T-cell (primary cell): ENCODE measurements at regions not wholly inside any gene's neighbourhood (a gene's known extent, or its start where the extent isn't known, plus 50 kb on each side); places are given as distances from the start of the nearest gene placed in this dataset.

Experiments used
- ATAC-seq, 4 experiments: fragments of 200-7000 bp in 3 of 4; fragments of 150-1000 bp in 1 of 4; cut with Tn5 transposase; replicated peaks in 1 of 4; 1 replicate in 3 of 4; 2 replicates in 1 of 4; pipeline ENCODE4 v1.10.0; 2021; ENCODE audit warnings: moderate library complexity in 3 of 4, mild to moderate bottlenecking in 2 of 4, moderate number of reproducible peaks in 1 of 4
- CTCF ChIA-PET, 2 donors: fragments of 300-600 bp; sonication (Branson Sonifier 250); formaldehyde crosslinking; loops; one replicate each; lab custom pipeline; 2022; ENCODE audit warnings: antibody characterized with exemption in 2 of 2; lab: Charles Lee
- POLR2A ChIA-PET, 2 donors: fragments of 300-600 bp; sonication (Branson Sonifier 250); formaldehyde crosslinking; loops; one replicate each; lab custom pipeline; 2022; ENCODE audit warnings: antibody characterized with exemption in 2 of 2; lab: Charles Lee
- DNase-seq, 35 experiments: peaks; one replicate each; pipeline versions ENCODE4 v3.0.0 to v3.0.0-alpha.2; 2013 to 2023
- H3K27ac ChIP-seq: one replicate; pipeline ENCODE4 v1.5.1; 2013; ENCODE audit warnings: low read length
- H3K27me3 ChIP-seq, 2 experiments: replicated peaks in 1 of 2; 1 replicate in 1 of 2; 2 replicates in 1 of 2; pipeline versions ENCODE4 v1.6.1 to v1.7.0; 2013; ENCODE audit warnings: low read length in 1 of 2, mixed read lengths in 1 of 2; ENCODE audit not compliant: control insufficient read depth in 2 of 2, insufficient read depth in 2 of 2; ENCODE audit errors: extremely low read depth in 1 of 2
- H3K36me3 ChIP-seq, 2 donors: 1 replicate in 1 of 2; 2 replicates in 1 of 2; pipeline versions ENCODE4 v1.6.1 to v1.7.0; 2013; ENCODE audit warnings: low read length in 1 of 2; ENCODE audit not compliant: control insufficient read depth in 2 of 2, insufficient read depth in 1 of 2; ENCODE audit errors: extremely low read depth in 1 of 2
- H3K4me1 ChIP-seq, 2 experiments: 1 replicate in 1 of 2; 2 replicates in 1 of 2; pipeline versions ENCODE4 v1.6.1 to v1.7.0; 2013; ENCODE audit warnings: low read length in 2 of 2, mixed read lengths in 1 of 2; ENCODE audit not compliant: insufficient read depth in 2 of 2, control insufficient read depth in 1 of 2; ENCODE audit errors: extremely low read depth in 1 of 2
- H3K4me3 ChIP-seq, 2 donors: 1 replicate in 1 of 2; 2 replicates in 1 of 2; pipeline versions ENCODE4 v1.5.1 to v1.7.0; 2013; ENCODE audit warnings: mild to moderate bottlenecking in 2 of 2, low read length in 1 of 2, moderate library complexity in 1 of 2; ENCODE audit not compliant: control insufficient read depth in 1 of 2; ENCODE audit errors: extremely low read depth in 1 of 2
- H3K9me3 ChIP-seq: 2 replicates; pipeline ENCODE4 v1.7.0; 2013
- H3K27ac Mint-ChIP-seq, 2 donors: one replicate each; pipeline ENCODE4 v1.8.0; 2020 to 2021; ENCODE audit warnings: mild to moderate bottlenecking in 2 of 2, mixed read lengths in 2 of 2
- H3K27me3 Mint-ChIP-seq, 2 donors: one replicate each; pipeline ENCODE4 v1.8.0; 2021 to 2022; ENCODE audit warnings: mixed read lengths in 2 of 2
- H3K36me3 Mint-ChIP-seq: one replicate; pipeline ENCODE4 v1.8.0; 2021; ENCODE audit warnings: mixed read lengths
- H3K4me1 Mint-ChIP-seq, 3 donors: one replicate each; pipeline ENCODE4 v1.8.0; 2020 to 2022; ENCODE audit warnings: mixed read lengths in 3 of 3, mild to moderate bottlenecking in 1 of 3
- H3K4me3 Mint-ChIP-seq, 3 donors: one replicate each; pipeline ENCODE4 v1.8.0; 2020 to 2022; ENCODE audit warnings: mild to moderate bottlenecking in 3 of 3, mixed read lengths in 3 of 3, moderate library complexity in 3 of 3
- H3K9me3 Mint-ChIP-seq, 3 donors: one replicate each; pipeline ENCODE4 v1.8.0; 2020 to 2022; ENCODE audit warnings: mixed read lengths in 3 of 3
- WGBS: methylation state at CpG from one replicate; pipeline ENCODE4 v1.1.5; 2013; ENCODE audit warnings: missing lambda C conversion rate; ENCODE audit not compliant: insufficient coverage; 5-methylcytosine and 5-hydroxymethylcytosine counted together

DNA sequence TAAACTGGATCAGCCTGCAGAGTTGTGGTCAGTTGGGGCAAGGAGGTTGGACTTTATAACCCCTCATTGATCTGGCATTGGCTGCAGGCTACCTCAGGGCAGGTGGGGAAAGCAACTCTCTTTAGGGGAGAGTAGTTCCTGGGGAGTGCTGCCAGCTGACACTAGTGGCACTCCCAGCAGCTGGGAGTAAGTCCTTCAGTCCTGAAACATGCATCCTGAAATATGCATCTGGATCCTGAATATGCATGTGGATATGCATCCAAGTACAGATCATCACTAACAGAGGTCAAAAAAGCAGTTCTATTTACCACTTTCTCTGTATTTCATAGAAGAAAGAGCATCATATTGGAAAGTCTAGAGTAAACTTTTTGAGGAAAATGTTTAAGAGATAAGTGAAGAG, 350.8 kb downstream of the EPM2A start:
- CTCF ChIA-PET = no interaction called here
- Histone ChIP-seq H3K27me3 (no peaks in the 10 kb centered on the region), H3K4me1 (no peaks in the 10 kb centered on the region), H3K36me3 (no peaks in the 10 kb centered on the region), H3K4me3 (no peak overlapping the region), H3K9me3 (no peaks in the 10 kb centered on the region), H3K27ac (no peak overlapping the region)
- H3K27me3 Mint-ChIP-seq = peaks cover 0 to 1% of the 10 kb centered on the region in 2 donors
- no peak overlapping the region for H3K4me3 Mint-ChIP-seq
- peaks cover 0 to 3% (median 0%) of the 10 kb centered on the region in 3 donors for H3K9me3 Mint-ChIP-seq
- H3K4me1 Mint-ChIP-seq = no peaks in the 10 kb centered on the region
- no peak overlapping the region for H3K27ac Mint-ChIP-seq
- POLR2A ChIA-PET = interaction anchor here in 1 of 2 donors (0.7 kb wide), 1 partner anchor 12 kb away, joined by 4 read pairs; no protein-coding TSS in a partner anchor
- DNase-seq = no peak
- ATAC-seq = no peak
- H3K36me3 Mint-ChIP-seq = no peaks in the 10 kb centered on the region

GRCh38 chr6:145396499-145396898, 338.8 kb downstream of the EPM2A start:
- no peaks in the 10 kb centered on the region for H3K4me1 ChIP-seq
- ChIA-PET POLR2A (no interaction called here), CTCF (no interaction called here)
- no peaks in the 10 kb centered on the region for H3K9me3 ChIP-seq
- H3K9me3 Mint-ChIP-seq = peaks cover 0 to 6% (median 0%) of the 10 kb centered on the region in 3 donors
- no peak overlapping the region for H3K27ac Mint-ChIP-seq
- no CpG with 5 or more reads among the region's 1 CpG for WGBS
- H3K4me3 ChIP-seq = no peak overlapping the region
- no peak overlapping the region for H3K27ac ChIP-seq
- no peaks in the 10 kb centered on the region for H3K36me3 Mint-ChIP-seq
- H3K36me3 ChIP-seq = no peaks in the 10 kb centered on the region
- DNase-seq (no peak), ATAC-seq (no peak)
- H3K4me1 Mint-ChIP-seq = no peaks in the 10 kb centered on the region
- no peaks in the 10 kb centered on the region for H3K27me3 ChIP-seq
- H3K4me3 Mint-ChIP-seq = no peak overlapping the region
- H3K27me3 Mint-ChIP-seq = peaks cover 0 to 10% of the 10 kb centered on the region in 2 donors

DNA sequence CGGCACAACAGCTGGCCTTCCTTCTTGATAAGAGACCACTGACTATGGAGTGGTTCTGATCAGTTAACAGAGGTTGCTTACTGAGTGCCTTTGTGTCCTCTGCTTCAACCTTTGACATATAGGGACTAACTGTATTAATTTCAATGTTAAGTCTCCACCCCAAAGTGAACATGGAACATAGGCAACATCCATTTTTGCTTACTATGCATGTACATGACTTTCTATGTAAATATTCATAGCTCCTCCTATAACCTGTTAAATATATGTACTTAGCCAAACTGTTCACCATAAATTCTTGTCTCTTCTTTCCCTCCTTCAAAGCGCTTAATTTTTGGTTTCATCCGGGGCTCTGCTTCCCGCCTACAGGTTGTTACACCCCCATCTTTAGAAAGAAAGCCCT, 334.8 kb downstream of the EPM2A start:
- Histone ChIP-seq H3K27me3 (no peaks in the 10 kb centered on the region), H3K27ac (no peak overlapping the region), H3K36me3 (no peaks in the 10 kb centered on the region), H3K4me3 (no peak overlapping the region), H3K9me3 (no peaks in the 10 kb centered on the region), H3K4me1 (no peaks in the 10 kb centered on the region)
- no peak for DNase-seq
- Mint-ChIP-seq H3K4me3 (no peak overlapping the region), H3K27ac (no peak overlapping the region), H3K9me3 (peaks cover 0 to 2% (median 0%) of the 10 kb centered on the region in 3 donors), H3K36me3 (no peaks in the 10 kb centered on the region), H3K4me1 (no peaks in the 10 kb centered on the region), H3K27me3 (peaks cover 0 to 8% of the 10 kb centered on the region in 2 donors)
- ChIA-PET CTCF (no interaction called here), POLR2A (no interaction called here)
- no peak for ATAC-seq
- WGBS = no CpG with 5 or more reads among the region's 4 CpGs

DNA sequence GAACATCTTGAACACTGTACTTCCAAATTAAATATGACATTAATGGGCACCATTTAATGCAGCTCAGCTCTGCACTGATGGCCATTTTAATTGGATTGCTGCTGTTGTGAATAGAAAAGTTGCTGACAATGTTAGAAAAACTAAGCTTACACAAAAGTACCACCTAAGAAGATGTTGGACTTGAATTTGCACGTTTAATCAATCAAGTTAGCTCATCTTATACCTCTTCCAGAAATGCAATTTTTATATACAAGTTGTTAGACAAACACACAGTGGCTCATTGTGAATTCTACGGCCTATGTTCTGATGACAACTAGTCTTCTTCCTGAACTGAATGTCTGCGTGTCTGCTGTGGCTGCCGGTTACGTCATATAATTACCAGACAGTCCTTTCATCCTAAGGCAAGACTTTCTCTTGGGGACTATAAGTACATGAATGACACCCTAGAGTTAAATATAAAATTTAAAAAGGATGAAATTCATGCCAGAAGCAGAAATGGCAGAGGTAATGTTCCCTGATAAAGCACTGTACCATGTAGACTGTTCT, 330.2 kb downstream of the EPM2A start:
- H3K4me1 ChIP-seq = no peaks in the 10 kb centered on the region
- WGBS = no CpG with 5 or more reads among the region's 5 CpGs
- H3K27me3 ChIP-seq = no peaks in the 10 kb centered on the region
- Mint-ChIP-seq H3K36me3 (no peaks in the 10 kb centered on the region), H3K27ac (no peak overlapping the region), H3K4me1 (no peaks in the 10 kb centered on the region), H3K9me3 (no peaks in the 10 kb centered on the region), H3K4me3 (no peak overlapping the region), H3K27me3 (no peaks in the 10 kb centered on the region)
- H3K9me3 ChIP-seq = no peaks in the 10 kb centered on the region
- ChIA-PET POLR2A (no interaction called here), CTCF (no interaction called here)
- no peak overlapping the region for H3K27ac ChIP-seq
- no peak overlapping the region for H3K4me3 ChIP-seq
- no peak for ATAC-seq
- no peaks in the 10 kb centered on the region for H3K36me3 ChIP-seq
- no peak for DNase-seq

DNA sequence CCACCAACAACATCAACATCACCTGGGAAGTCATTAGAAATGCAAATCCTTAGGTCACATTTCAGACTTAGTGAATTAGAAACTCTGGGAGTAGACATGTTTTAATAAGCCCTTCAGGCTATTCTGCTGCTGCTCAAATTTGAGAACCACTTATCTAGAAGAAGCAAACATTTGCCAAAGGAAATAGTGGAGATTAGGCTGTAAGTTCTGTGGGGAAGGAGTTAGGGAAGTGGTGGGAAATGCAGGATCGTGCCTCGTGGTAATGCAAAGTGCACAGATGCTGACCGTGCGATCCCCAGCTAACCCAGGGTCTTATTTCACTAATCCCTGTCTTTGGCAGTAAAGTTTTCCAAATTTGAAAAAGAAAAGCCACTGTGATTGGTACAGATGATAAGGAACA, 328.5 kb downstream of the EPM2A start:
- Mint-ChIP-seq H3K27me3 (no peaks in the 10 kb centered on the region), H3K27ac (no peak overlapping the region), H3K4me1 (no peaks in the 10 kb centered on the region), H3K36me3 (no peaks in the 10 kb centered on the region), H3K4me3 (no peak overlapping the region), H3K9me3 (no peaks in the 10 kb centered on the region)
- Histone ChIP-seq H3K4me3 (no peak overlapping the region), H3K36me3 (no peaks in the 10 kb centered on the region), H3K27me3 (no peaks in the 10 kb centered on the region), H3K9me3 (no peaks in the 10 kb centered on the region), H3K27ac (no peak overlapping the region), H3K4me1 (no peaks in the 10 kb centered on the region)
- WGBS = 42% methylated on average over 2 of the region's 4 CpGs
- POLR2A ChIA-PET = no interaction called here
- DNase-seq (no peak), ATAC-seq (no peak)
- CTCF ChIA-PET = no interaction called here

DNA sequence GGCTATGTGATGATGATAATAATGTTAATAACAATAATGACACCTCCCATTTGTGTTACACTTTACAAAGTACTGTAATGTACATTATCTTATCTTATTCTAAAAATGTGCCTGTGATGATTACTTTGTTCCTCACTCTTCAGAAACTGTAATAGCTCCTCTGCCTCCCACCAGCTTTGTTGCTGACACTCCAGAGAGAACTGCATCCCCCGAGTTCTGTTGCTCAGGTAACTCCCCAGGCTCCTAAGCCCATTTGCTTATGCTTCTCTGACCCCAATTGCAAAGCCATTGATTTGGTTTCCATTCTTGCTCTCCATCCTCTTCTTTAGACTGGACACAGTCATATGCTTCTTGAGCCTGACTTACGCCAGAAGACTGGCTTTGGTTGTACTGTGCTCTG, 319.7 kb downstream of the EPM2A start:
- H3K36me3 ChIP-seq = no peaks in the 10 kb centered on the region
- H3K4me1 ChIP-seq = no peaks in the 10 kb centered on the region
- no peak overlapping the region for H3K27ac ChIP-seq
- ATAC-seq (no peak), DNase-seq (no peak)
- Mint-ChIP-seq H3K27me3 (no peaks in the 10 kb centered on the region), H3K9me3 (no peaks in the 10 kb centered on the region), H3K4me1 (no peaks in the 10 kb centered on the region), H3K27ac (no peak overlapping the region), H3K36me3 (no peaks in the 10 kb centered on the region), H3K4me3 (no peak overlapping the region)
- CTCF ChIA-PET = no interaction called here
- 20% methylated on average over 1 of the region's 2 CpGs for WGBS
- no peaks in the 10 kb centered on the region for H3K27me3 ChIP-seq
- POLR2A ChIA-PET = no interaction called here
- no peaks in the 10 kb centered on the region for H3K9me3 ChIP-seq
- H3K4me3 ChIP-seq = no peak overlapping the region

DNA sequence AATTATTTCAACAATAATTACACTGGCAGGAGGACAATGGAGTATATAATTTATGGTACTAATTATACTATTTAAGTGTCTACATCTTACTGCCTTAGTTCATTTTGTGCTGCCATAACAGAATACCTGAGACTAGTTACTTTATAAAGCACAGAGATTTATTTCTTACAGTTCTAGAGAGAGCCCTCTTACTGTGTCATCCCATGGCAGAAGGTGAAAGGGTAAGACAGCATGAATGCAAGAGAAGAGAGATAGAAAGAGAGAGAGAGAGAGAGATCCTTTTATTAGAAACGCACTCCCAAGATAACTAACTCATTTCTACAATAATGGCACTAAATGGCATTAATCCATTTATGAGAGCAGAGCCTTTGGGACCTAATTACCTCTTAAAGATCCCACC, 314.7 kb downstream of the EPM2A start:
- Mint-ChIP-seq H3K4me1 (no peaks in the 10 kb centered on the region), H3K27ac (no peak overlapping the region), H3K9me3 (no peaks in the 10 kb centered on the region), H3K4me3 (no peak overlapping the region), H3K36me3 (no peaks in the 10 kb centered on the region), H3K27me3 (peaks cover 0 to 6% of the 10 kb centered on the region in 2 donors)
- H3K4me1 ChIP-seq = no peaks in the 10 kb centered on the region
- ATAC-seq (no peak), DNase-seq (no peak)
- H3K27ac ChIP-seq = no peak overlapping the region
- H3K9me3 ChIP-seq = no peaks in the 10 kb centered on the region
- no CpG with 5 or more reads among the region's 1 CpG for WGBS
- no peaks in the 10 kb centered on the region for H3K36me3 ChIP-seq
- no peak overlapping the region for H3K4me3 ChIP-seq
- H3K27me3 ChIP-seq = no peaks in the 10 kb centered on the region
- ChIA-PET CTCF (no interaction called here), POLR2A (no interaction called here)
